Peyer's patch (tissue), 4 donors: ENCODE measurements at regions not wholly inside any gene's neighbourhood (a gene's known extent, or its start where the extent isn't known, plus 50 kb on each side); places are given as distances from the start of the nearest gene placed in this dataset.
A peak's percentile ranks its signal among the peaks of the same experiment; 100 is the strongest.

ENCODE experiments used
- DNase-seq, 3 donors: peaks; one replicate each; pipeline ENCODE4 v3.0.0-alpha.2; 2017 to 2019
- H3K27ac ChIP-seq, 4 donors: fragments of 200-600 bp; sonication (generic); one replicate each; pipeline ENCODE4 v1.5.1; 2016 to 2019
- H3K27me3 ChIP-seq, 2 donors: fragments of 200-600 bp; sonication (generic); one replicate each; pipeline ENCODE4 v1.5.1; 2019
- H3K36me3 ChIP-seq, 3 donors: fragments of 200-600 bp; sonication (generic); one replicate each; pipeline ENCODE4 v1.5.1; 2016 to 2019
- H3K4me1 ChIP-seq, 4 donors: fragments of 200-600 bp; sonication (generic); one replicate each; pipeline ENCODE4 v1.5.1; 2016 to 2019
- H3K4me3 ChIP-seq, 4 donors: fragments of 200-600 bp; sonication (generic); 1 replicate in 3 of 4; 2 replicates in 1 of 4; pipeline ENCODE4 v1.5.1; 2016 to 2019; ENCODE audit warnings: mild to moderate bottlenecking in 1 of 4
- H3K9me3 ChIP-seq, 4 donors: fragments of 200-600 bp; sonication (generic); one replicate each; pipeline ENCODE4 v1.5.1; 2016 to 2019; ENCODE audit warnings: mild to moderate bottlenecking in 1 of 4
- POLR2A ChIP-seq, 2 donors: fragments of 450-650 bp; IDR thresholded peaks; one replicate each; pipeline ENCODE4 v1.5.1; 2017; ENCODE audit warnings: antibody characterized with exemption in 2 of 2, mild to moderate bottlenecking in 2 of 2, moderate library complexity in 2 of 2
- TF ChIP-seq, protein P1 (sequence below), 6 experiments: fragments of 450-650 bp in 4 of 6; fragments of 200-600 bp in 2 of 6; sonication (generic) in 1 of 6; IDR thresholded peaks; one replicate each; pipeline ENCODE4 v1.5.1; 2017 to 2019; ENCODE audit warnings: antibody characterized with exemption in 6 of 6, mild to moderate bottlenecking in 3 of 6, moderate library complexity in 1 of 6

- no peaks in the 10 kb centered on the region for H3K27me3 ChIP-seq
- no peak overlapping the region for H3K27ac ChIP-seq
- H3K36me3 ChIP-seq = no peaks in the 10 kb centered on the region
- H3K9me3 ChIP-seq = no peaks in the 10 kb centered on the region
- DNase-seq = no peak
- H3K4me1 ChIP-seq = peaks cover 0 to 18% (median 0%) of the 10 kb centered on the region in 4 donors
- TF ChIP-seq POLR2A (IDR thresholded peaks at IDR 0.05) = no peak
- TF ChIP-seq, protein P1, sequence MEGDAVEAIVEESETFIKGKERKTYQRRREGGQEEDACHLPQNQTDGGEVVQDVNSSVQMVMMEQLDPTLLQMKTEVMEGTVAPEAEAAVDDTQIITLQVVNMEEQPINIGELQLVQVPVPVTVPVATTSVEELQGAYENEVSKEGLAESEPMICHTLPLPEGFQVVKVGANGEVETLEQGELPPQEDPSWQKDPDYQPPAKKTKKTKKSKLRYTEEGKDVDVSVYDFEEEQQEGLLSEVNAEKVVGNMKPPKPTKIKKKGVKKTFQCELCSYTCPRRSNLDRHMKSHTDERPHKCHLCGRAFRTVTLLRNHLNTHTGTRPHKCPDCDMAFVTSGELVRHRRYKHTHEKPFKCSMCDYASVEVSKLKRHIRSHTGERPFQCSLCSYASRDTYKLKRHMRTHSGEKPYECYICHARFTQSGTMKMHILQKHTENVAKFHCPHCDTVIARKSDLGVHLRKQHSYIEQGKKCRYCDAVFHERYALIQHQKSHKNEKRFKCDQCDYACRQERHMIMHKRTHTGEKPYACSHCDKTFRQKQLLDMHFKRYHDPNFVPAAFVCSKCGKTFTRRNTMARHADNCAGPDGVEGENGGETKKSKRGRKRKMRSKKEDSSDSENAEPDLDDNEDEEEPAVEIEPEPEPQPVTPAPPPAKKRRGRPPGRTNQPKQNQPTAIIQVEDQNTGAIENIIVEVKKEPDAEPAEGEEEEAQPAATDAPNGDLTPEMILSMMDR (IDR thresholded peaks at IDR 0.05) = no peak
- H3K4me3 ChIP-seq = no peak overlapping the region
Observed at GRCh38 chr15:66928101-66928500, 137.3 kb upstream of the SMAD3 start.

GRCh38 chr15:66928784-66929183 lies 136.6 kb upstream of the SMAD3 start:
- DNase-seq = no peak
- H3K27ac ChIP-seq = no peak overlapping the region
- H3K27me3 ChIP-seq = no peaks in the 10 kb centered on the region
- no peaks in the 10 kb centered on the region for H3K9me3 ChIP-seq
- no peaks in the 10 kb centered on the region for H3K36me3 ChIP-seq
- TF ChIP-seq POLR2A (IDR thresholded peaks at IDR 0.05) = no peak
- TF ChIP-seq, protein P1 (IDR thresholded peaks at IDR 0.05) = no peak
- H3K4me1 ChIP-seq = peaks cover 0 to 18% (median 0%) of the 10 kb centered on the region in 4 donors
- no peak overlapping the region for H3K4me3 ChIP-seq

DNA sequence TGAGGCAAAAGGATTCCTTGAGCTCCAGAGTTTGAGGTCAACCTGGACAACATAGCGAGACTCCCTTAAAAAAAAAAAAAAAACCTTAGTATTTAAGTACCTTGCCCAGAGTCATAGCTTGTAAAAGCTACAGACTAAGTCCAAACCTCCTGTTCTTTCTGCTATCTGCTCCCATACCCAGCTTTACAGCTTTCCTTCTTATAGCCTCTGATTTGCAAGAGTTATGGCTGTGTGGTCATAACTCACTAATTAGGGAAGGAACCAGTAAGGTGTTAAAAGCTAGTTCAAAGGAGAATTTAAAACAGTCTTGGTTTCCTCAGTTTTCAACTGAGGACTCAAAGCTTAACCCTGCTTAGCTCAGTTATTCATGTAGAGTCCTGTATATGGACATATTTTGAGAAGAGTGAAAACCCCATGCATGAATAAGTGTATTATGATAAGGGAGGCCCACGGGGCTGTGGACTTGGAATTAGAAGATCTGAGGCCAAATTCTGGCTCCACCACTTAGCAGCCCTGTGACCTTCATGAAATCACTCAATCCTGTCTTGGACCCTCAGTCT lies 135.5 kb upstream of the SMAD3 start:
- TF ChIP-seq, protein P1 (IDR thresholded peaks at IDR 0.05) = no peak
- no peak for TF ChIP-seq POLR2A (IDR thresholded peaks at IDR 0.05)
- Histone ChIP-seq H3K9me3 (no peaks in the 10 kb centered on the region), H3K27me3 (no peaks in the 10 kb centered on the region), H3K27ac (no peak overlapping the region), H3K36me3 (no peaks in the 10 kb centered on the region), H3K4me1 (peaks cover 0 to 18% (median 0%) of the 10 kb centered on the region in 4 donors), H3K4me3 (no peak overlapping the region)
- DNase-seq = no peak

DNA sequence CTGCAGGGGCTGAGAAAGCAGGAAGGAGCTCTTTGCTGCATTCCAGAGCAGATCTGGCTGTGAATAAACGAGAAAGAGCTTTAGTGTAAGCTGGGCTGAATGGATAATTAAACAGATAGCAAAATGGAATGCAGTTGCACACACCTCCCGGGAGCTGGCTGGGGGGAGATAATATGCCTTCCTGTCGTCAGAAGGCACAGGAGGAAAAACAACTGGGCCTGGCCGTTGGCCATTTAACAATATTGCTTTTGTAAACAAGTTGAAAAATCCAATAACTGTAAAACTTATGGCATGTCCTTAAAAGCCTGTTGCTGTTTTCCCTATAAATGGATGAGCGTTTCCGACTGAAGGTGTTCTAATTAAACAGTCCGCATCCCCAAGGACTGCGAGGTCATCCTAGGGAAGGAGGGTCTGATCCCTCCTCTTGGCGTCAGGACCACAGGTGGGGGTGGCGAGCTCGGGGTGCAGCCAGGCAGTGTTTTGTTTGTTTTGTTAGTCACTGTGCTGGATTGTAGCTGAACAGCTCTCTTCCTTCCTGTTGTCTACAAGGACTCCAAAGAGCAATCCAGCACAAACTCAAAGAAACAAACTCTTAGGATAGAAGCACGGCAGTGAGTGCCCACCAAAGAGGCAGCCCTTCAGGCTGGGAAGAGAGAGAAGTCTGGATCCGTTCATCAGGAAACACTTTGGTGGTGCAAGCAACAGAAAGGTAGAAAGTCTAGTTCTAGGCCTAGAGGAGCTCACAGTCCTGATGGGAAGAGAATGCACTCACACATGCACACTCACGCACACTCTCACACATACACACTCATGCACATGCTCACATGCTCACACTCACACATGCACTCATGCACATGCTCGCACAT lies 133.4 kb upstream of the SMAD3 start:
- H3K36me3 ChIP-seq = no peaks in the 10 kb centered on the region
- no peak for TF ChIP-seq POLR2A (IDR thresholded peaks at IDR 0.05)
- TF ChIP-seq, protein P1 (IDR thresholded peaks at IDR 0.05) = no peak
- H3K4me3 ChIP-seq = no peak overlapping the region
- H3K9me3 ChIP-seq = no peaks in the 10 kb centered on the region
- no peaks in the 10 kb centered on the region for H3K27me3 ChIP-seq
- peak in 2 of 3 donors; percentile 59 to 67 for DNase-seq
- H3K4me1 ChIP-seq = peaks cover 0 to 24% (median 0%) of the 10 kb centered on the region in 4 donors
- H3K27ac ChIP-seq = peak overlapping the region in 2 of 4 donors; percentile 19 to 43

DNA sequence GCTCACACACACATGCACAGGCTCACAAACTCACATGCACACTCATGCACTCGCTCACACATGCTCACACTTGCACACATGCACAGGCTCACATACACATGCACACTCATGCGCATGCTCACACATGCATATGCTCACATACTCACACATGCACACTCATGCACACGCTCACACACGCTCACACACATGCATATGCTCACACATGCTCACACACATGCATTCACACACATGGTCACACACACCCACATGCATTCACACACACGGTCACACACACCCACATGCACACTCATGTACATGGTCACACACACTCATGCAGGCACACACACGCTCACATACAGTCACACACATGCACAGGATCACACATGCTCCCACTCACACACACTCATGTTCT lies 132.8 kb upstream of the SMAD3 start:
- no peaks in the 10 kb centered on the region for H3K36me3 ChIP-seq
- H3K4me1 ChIP-seq = peaks cover 0 to 24% (median 0%) of the 10 kb centered on the region in 4 donors
- no peak for TF ChIP-seq POLR2A (IDR thresholded peaks at IDR 0.05)
- TF ChIP-seq, protein P1 (IDR thresholded peaks at IDR 0.05) = no peak
- H3K4me3 ChIP-seq = no peak overlapping the region
- peak overlapping the region in 2 of 4 donors; percentile 19 to 43 for H3K27ac ChIP-seq
- DNase-seq = no peak
- H3K9me3 ChIP-seq = no peaks in the 10 kb centered on the region
- no peaks in the 10 kb centered on the region for H3K27me3 ChIP-seq
